H1 (cell line): ENCODE measurements at regions not wholly inside any gene's neighbourhood (a gene's known extent, or its start where the extent isn't known, plus 50 kb on each side); places are given as distances from the start of the nearest gene placed in this dataset.

Experiments used
- CTCF ChIA-PET: fragments of 300-600 bp; sonication (Branson Sonifier 250); formaldehyde crosslinking; loops from one replicate; lab custom pipeline; 2021; ENCODE audit not compliant: partially characterized antibody; lab: Charles Lee
- POLR2A ChIA-PET: fragments of 300-600 bp; sonication (Branson Sonifier 250); formaldehyde crosslinking; loops from one replicate; lab custom pipeline; 2021; ENCODE audit warnings: inconsistent platforms; ENCODE audit not compliant: partially characterized antibody; lab: Charles Lee
- DNase-seq, 2 experiments: peaks; one replicate each; pipeline versions ENCODE4 v3.0.0 to v3.0.0-alpha.2; 2010 to 2022; ENCODE audit warnings: low spot score in 2 of 2, low read depth in 1 of 2, mixed read lengths in 1 of 2
- FAIRE-seq: peaks from 2 replicates; lab custom pipeline; 2011; peaks lifted over from hg19 to GRCh38; lab: Jason Lieb, UNC
- H2AFZ ChIP-seq: 2 replicates; pipeline ENCODE4 v1.8.1; 2012; ENCODE audit warnings: low read length, inconsistent platforms
- H2AK5ac ChIP-seq: 2 replicates; pipeline ENCODE4 v1.6.1; 2013; ENCODE audit warnings: low read depth, low read length
- H2BK120ac ChIP-seq: replicated peaks from 2 replicates; pipeline ENCODE3; 2013; ENCODE audit warnings: low read depth, low read length, inconsistent platforms
- H2BK12ac ChIP-seq: 2 replicates; pipeline ENCODE4 v1.6.1; 2013; ENCODE audit warnings: low read depth, low read length
- H2BK15ac ChIP-seq: 2 replicates; pipeline ENCODE4 v1.6.1; 2013; ENCODE audit warnings: low read length
- H2BK20ac ChIP-seq: 2 replicates; pipeline ENCODE4 v1.6.1; 2013; ENCODE audit warnings: low read length
- H2BK5ac ChIP-seq: 2 replicates; pipeline ENCODE4 v1.6.1; 2013; ENCODE audit warnings: low read depth, low read length
- H3K14ac ChIP-seq: 2 replicates; pipeline ENCODE4 v1.6.1; 2013; ENCODE audit warnings: inconsistent platforms; ENCODE audit not compliant: insufficient read length
- H3K18ac ChIP-seq: 2 replicates; pipeline ENCODE4 v1.6.1; 2013; ENCODE audit warnings: low read length; ENCODE audit errors: extremely low read depth
- H3K23ac ChIP-seq: 2 replicates; pipeline ENCODE4 v1.6.1; 2013; ENCODE audit warnings: inconsistent platforms; ENCODE audit not compliant: insufficient read length
- H3K23me2 ChIP-seq: 2 replicates; pipeline ENCODE4 v1.6.1; 2013; ENCODE audit warnings: low read depth, low read length
- H3K27ac ChIP-seq: 2 replicates; pipeline ENCODE4 v1.6.1; 2011; ENCODE audit warnings: low read depth, low read length, inconsistent platforms
- H3K27me3 ChIP-seq, 4 experiments: replicated peaks in 1 of 4; 1 replicate in 1 of 4; 2 replicates in 3 of 4; pipeline versions ENCODE4 v1.6.1 to v1.8.1; 2011 to 2013; ENCODE audit warnings: low read length in 3 of 4, mild to moderate bottlenecking in 3 of 4, inconsistent platforms in 2 of 4, mixed read lengths in 2 of 4, moderate library complexity in 1 of 4; ENCODE audit not compliant: control insufficient read depth in 3 of 4, insufficient read depth in 3 of 4; ENCODE audit errors: extremely low read depth in 1 of 4
- H3K36me3 ChIP-seq, 4 experiments: 2 replicates each; pipeline versions ENCODE4 v1.6.1 to v1.8.1; 2011 to 2013; ENCODE audit warnings: mild to moderate bottlenecking in 4 of 4, low read length in 3 of 4, moderate library complexity in 2 of 4, control low read depth in 1 of 4, inconsistent platforms in 1 of 4; ENCODE audit not compliant: insufficient read depth in 4 of 4, control insufficient read depth in 2 of 4
- H3K4ac ChIP-seq: replicated peaks from 2 replicates; pipeline ENCODE3; 2013; ENCODE audit warnings: low read length, low read depth, mixed read lengths, inconsistent platforms; ENCODE audit not compliant: insufficient read length
- H3K4me1 ChIP-seq, 4 experiments: replicated peaks in 1 of 4; 1 replicate in 1 of 4; 2 replicates in 3 of 4; pipeline versions ENCODE4 v1.6.1 to v1.8.1; 2011 to 2013; ENCODE audit warnings: low read length in 3 of 4, inconsistent platforms in 2 of 4, mixed read lengths in 1 of 4; ENCODE audit not compliant: insufficient read depth in 4 of 4, control insufficient read depth in 3 of 4
- H3K4me2 ChIP-seq, 2 experiments: 2 replicates each; pipeline versions ENCODE4 v1.6.1 to v1.8.1; 2011 to 2013; ENCODE audit warnings: low read depth in 2 of 2, low read length in 2 of 2, control low read depth in 1 of 2, inconsistent platforms in 1 of 2, mild to moderate bottlenecking in 1 of 2; ENCODE audit not compliant: insufficient read depth in 1 of 2
- H3K4me3 ChIP-seq, 4 experiments: fragments of 200-600, 300-600 bp in 1 of 4; sonication (generic), shearing (Covaris generic), sonication (Bioruptor Twin) in 1 of 4; 2 replicates each; pipeline versions ENCODE4 v1.5.1 to v1.8.1; 2011 to 2016; ENCODE audit warnings: low read length in 4 of 4, low read depth in 3 of 4, control low read depth in 2 of 4, inconsistent platforms in 2 of 4, mild to moderate bottlenecking in 2 of 4, mixed read lengths in 1 of 4, moderate library complexity in 1 of 4; ENCODE audit not compliant: insufficient read depth in 2 of 4; ENCODE audit errors: extremely low read depth in 1 of 4
- H3K56ac ChIP-seq: replicated peaks from 2 replicates; pipeline ENCODE3; 2013; ENCODE audit warnings: low read depth, mild to moderate bottlenecking, mixed read lengths, low read length, inconsistent platforms; ENCODE audit not compliant: insufficient read length
- H3K79me1 ChIP-seq: 2 replicates; pipeline ENCODE4 v1.6.1; 2013; ENCODE audit warnings: low read depth, low read length, control low read depth
- H3K79me2 ChIP-seq, 2 experiments: 2 replicates each; pipeline versions ENCODE4 v1.6.1 to v1.8.1; 2012 to 2013; ENCODE audit warnings: low read length in 2 of 2, mild to moderate bottlenecking in 2 of 2, inconsistent platforms in 1 of 2; ENCODE audit not compliant: insufficient read depth in 2 of 2, control insufficient read depth in 1 of 2
- H3K9ac ChIP-seq, 4 experiments: replicated peaks in 1 of 4; 1 replicate in 1 of 4; 2 replicates in 3 of 4; pipeline versions ENCODE4 v1.6.1 to v1.8.1; 2011 to 2013; ENCODE audit warnings: low read depth in 3 of 4, low read length in 3 of 4, control low read depth in 2 of 4, mild to moderate bottlenecking in 2 of 4, moderate library complexity in 2 of 4, inconsistent platforms in 1 of 4; ENCODE audit errors: extremely low read depth in 1 of 4
- H3K9me3 ChIP-seq, 2 experiments: 2 replicates each; pipeline versions ENCODE4 v1.6.1 to v1.8.1; 2012 to 2013; ENCODE audit warnings: mild to moderate bottlenecking in 2 of 2, moderate library complexity in 2 of 2, control low read depth in 1 of 2, inconsistent platforms in 1 of 2, low read depth in 1 of 2, low read length in 1 of 2, mixed read lengths in 1 of 2; ENCODE audit not compliant: insufficient read depth in 2 of 2
- H4K20me1 ChIP-seq, 2 experiments: replicated peaks in 1 of 2; 2 replicates each; pipeline versions ENCODE3 to v1.8.1; 2011 to 2013; ENCODE audit warnings: inconsistent platforms in 2 of 2, low read length in 2 of 2, mild to moderate bottlenecking in 1 of 2; ENCODE audit not compliant: insufficient read depth in 2 of 2, control insufficient read depth in 1 of 2
- H4K5ac ChIP-seq: 2 replicates; pipeline ENCODE4 v1.6.1; 2013; ENCODE audit warnings: low read length, low read depth, mixed read lengths, inconsistent platforms; ENCODE audit not compliant: insufficient read length
- H4K8ac ChIP-seq: 2 replicates; pipeline ENCODE4 v1.8.0; 2013; ENCODE audit warnings: mild to moderate bottlenecking, moderate library complexity, low read length, inconsistent platforms; ENCODE audit not compliant: insufficient read depth; ENCODE audit errors: extremely low read depth
- H4K91ac ChIP-seq: replicated peaks from 2 replicates; pipeline ENCODE3; 2013; ENCODE audit warnings: low read length, mixed read lengths, inconsistent platforms; ENCODE audit not compliant: insufficient read length
- CBX5 ChIP-seq: fragments of 300-800, 300-1000 bp; sonication (generic); IDR thresholded peaks from 2 replicates; pipeline ENCODE4 v1.7.1; 2016; ENCODE audit warnings: antibody characterized with exemption, low read length, low read depth
- GTF2F1 ChIP-seq: IDR thresholded peaks from 2 replicates; pipeline ENCODE4 v1.6.1; 2012; ENCODE audit warnings: low read depth, low read length, improper control_type of control experiment, borderline replicate concordance
- MAFK ChIP-seq: IDR thresholded peaks from 2 replicates; pipeline ENCODE4 v1.6.1; 2012; ENCODE audit warnings: low read depth, mild to moderate bottlenecking, improper control_type of control experiment, low read length
- PHF8 ChIP-seq: fragments of 200-600 bp; sonication (generic); conservative IDR thresholded peaks from 2 replicates; pipeline ENCODE4 v1.7.1; 2012; ENCODE audit warnings: low read depth, mild to moderate bottlenecking, inconsistent platforms, low read length, moderate library complexity
- RAD21 ChIP-seq, 2 experiments: IDR thresholded peaks in 1 of 2; conservative IDR thresholded peaks in 1 of 2; 2 replicates each; pipeline ENCODE4 v1.6.1; 2011; ENCODE audit warnings: low read depth in 2 of 2, low read length in 2 of 2, improper control_type of control experiment in 1 of 2, inconsistent platforms in 1 of 2, mild to moderate bottlenecking in 1 of 2, moderate library complexity in 1 of 2
- SP1 ChIP-seq: IDR thresholded peaks from 2 replicates; pipeline ENCODE4 v1.6.1; 2011; ENCODE audit warnings: low read depth, low read length
- WGBS, 2 experiments: shearing (Covaris generic) in 1 of 2; methylation state at CpG; one replicate each; pipeline versions ENCODE4 v1.1.6 to v1.1.7; 2013 to 2015; ENCODE audit warnings: low lambda C conversion rate in 2 of 2, mixed read lengths in 2 of 2, inconsistent platforms in 1 of 2, low coverage in 1 of 2, missing lambda C conversion rate in 1 of 2; ENCODE audit not compliant: insufficient replicate concordance in 2 of 2, insufficient coverage in 1 of 2, insufficient read length in 1 of 2; ENCODE audit errors: extremely low coverage in 1 of 2, missing lambda C conversion rate in 1 of 2; 5-methylcytosine and 5-hydroxymethylcytosine counted together
- TF ChIP-seq, protein P1 (sequence below), 3 experiments: IDR thresholded peaks; 1 replicate in 2 of 3; 2 replicates in 1 of 3; pipeline versions ENCODE4 v1.5.1 to v1.6.1; 2011; ENCODE audit warnings: low read length in 3 of 3, mild to moderate bottlenecking in 3 of 3, inconsistent platforms in 2 of 3, low read depth in 1 of 3, moderate library complexity in 1 of 3; ENCODE audit not compliant: insufficient read depth in 1 of 3; ENCODE audit errors: control extremely low read depth in 1 of 3

DNA sequence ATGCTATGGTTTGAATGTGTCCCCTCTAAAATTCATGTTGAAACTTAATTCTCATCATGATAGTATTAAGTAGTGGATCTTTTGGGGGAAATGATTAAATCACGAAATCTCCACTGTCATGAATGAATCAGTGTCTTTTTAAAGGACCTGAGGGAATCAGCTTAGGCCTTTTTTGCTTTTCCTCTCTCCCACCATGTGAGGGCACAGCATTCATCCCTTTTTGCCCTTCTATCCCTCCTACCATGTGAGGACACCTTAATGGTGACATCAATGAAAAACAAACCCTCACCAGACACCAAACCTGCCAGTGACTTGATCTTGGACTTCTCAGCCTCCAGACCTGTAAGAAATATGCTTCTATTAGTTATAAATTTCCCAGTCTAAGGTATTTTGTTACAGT lies 247.1 kb upstream of the UBE2E3 start:
- Histone ChIP-seq H4K20me1 (no peaks in the 10 kb centered on the region), H3K27me3 (no peaks in the 10 kb centered on the region), H3K14ac (no peak overlapping the region), H3K79me2 (no peaks in the 10 kb centered on the region), H3K4me1 (no peaks in the 10 kb centered on the region), H3K4ac (no peak overlapping the region), H2BK15ac (no peak overlapping the region), H2AFZ (0 out of 2 replicates have a peak overlapping the region, but pooled peaks have one; percentile 10), H3K9ac (no peak overlapping the region), H3K23ac (no peak overlapping the region), H3K56ac (no peak overlapping the region), H4K5ac (no peak overlapping the region), H3K79me1 (no peaks in the 10 kb centered on the region), H2BK12ac (no peak overlapping the region), H2BK5ac (no peak overlapping the region), H3K18ac (no peak overlapping the region), H3K9me3 (no peaks in the 10 kb centered on the region), H4K91ac (no peak overlapping the region), H3K4me2 (no peak overlapping the region), H3K36me3 (no peaks in the 10 kb centered on the region), H3K23me2 (no peaks in the 10 kb centered on the region)
- 100% methylated on average over 1 of the region's 1 CpG; no CpG with 5 or more reads in 1 of the 2 experiments for WGBS, 2 experiments
- DNase-seq = no peak
- CTCF ChIA-PET = interaction anchor here (0.6 to 1.4 kb wide), 5 partner anchors 11 to 222 kb away, joined by 3 to 4 read pairs (median 3); no protein-coding TSS in a partner anchor
- TF ChIP-seq GTF2F1 (no peak), RAD21 (IDR thresholded peaks at IDR 0.05 in 1 of 2, conservative IDR thresholded peaks at IDR 0.05 in 1 of 2; ENCODE audit: low read depth in 2 of 2, low read length in 2 of 2) (peak; percentile 42 to 44), SP1 (no peak), MAFK (no peak), PHF8 (no peak), CBX5 (no peak)
- TF ChIP-seq, protein P1, sequence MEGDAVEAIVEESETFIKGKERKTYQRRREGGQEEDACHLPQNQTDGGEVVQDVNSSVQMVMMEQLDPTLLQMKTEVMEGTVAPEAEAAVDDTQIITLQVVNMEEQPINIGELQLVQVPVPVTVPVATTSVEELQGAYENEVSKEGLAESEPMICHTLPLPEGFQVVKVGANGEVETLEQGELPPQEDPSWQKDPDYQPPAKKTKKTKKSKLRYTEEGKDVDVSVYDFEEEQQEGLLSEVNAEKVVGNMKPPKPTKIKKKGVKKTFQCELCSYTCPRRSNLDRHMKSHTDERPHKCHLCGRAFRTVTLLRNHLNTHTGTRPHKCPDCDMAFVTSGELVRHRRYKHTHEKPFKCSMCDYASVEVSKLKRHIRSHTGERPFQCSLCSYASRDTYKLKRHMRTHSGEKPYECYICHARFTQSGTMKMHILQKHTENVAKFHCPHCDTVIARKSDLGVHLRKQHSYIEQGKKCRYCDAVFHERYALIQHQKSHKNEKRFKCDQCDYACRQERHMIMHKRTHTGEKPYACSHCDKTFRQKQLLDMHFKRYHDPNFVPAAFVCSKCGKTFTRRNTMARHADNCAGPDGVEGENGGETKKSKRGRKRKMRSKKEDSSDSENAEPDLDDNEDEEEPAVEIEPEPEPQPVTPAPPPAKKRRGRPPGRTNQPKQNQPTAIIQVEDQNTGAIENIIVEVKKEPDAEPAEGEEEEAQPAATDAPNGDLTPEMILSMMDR (IDR thresholded peaks at IDR 0.05; ENCODE audit: control extremely low read depth in 1 of 3, insufficient read depth in 1 of 3, low read depth in 1 of 3, low read length in 3 of 3) = peak in 1 of 3 experiments; percentile 2; a peak in 1 of 4 replicates
- TF ChIP-seq, all 59 proteins: peak for 2
- Histone ChIP-seq H3K4me3 (no peak overlapping the region), H3K27ac (no peak overlapping the region), H4K8ac (no peak overlapping the region), H2AK5ac (no peak overlapping the region), H2BK20ac (no peak overlapping the region), H2BK120ac (no peak overlapping the region)
- POLR2A ChIA-PET = no interaction called here
- no peak for FAIRE-seq
